H9 (cell line): ENCODE measurements at regions not wholly inside any gene's neighbourhood (a gene's known extent, or its start where the extent isn't known, plus 50 kb on each side); places are given as distances from the start of the nearest gene placed in this dataset.

Experiments
- DNase-seq: peaks from one replicate; pipeline ENCODE4 v3.0.0-alpha.2; 2017
- H2AFZ ChIP-seq: one replicate; pipeline ENCODE4 v1.6.1; 2013; ENCODE audit warnings: mild to moderate bottlenecking, low read length, control low read depth, moderate library complexity
- H2AK5ac ChIP-seq: 2 replicates; pipeline ENCODE4 v1.6.1; 2013; ENCODE audit warnings: low read length, control low read depth, mixed read lengths; ENCODE audit not compliant: insufficient read length
- H2BK120ac ChIP-seq: one replicate; pipeline ENCODE4 v1.6.1; 2013; ENCODE audit warnings: low read depth, mild to moderate bottlenecking, low read length, control low read depth, inconsistent platforms; ENCODE audit not compliant: poor library complexity, severe bottlenecking
- H2BK12ac ChIP-seq: 2 replicates; pipeline ENCODE4 v1.6.1; 2013; ENCODE audit warnings: low read length, control low read depth, mixed read lengths, low read depth; ENCODE audit not compliant: insufficient read length
- H2BK15ac ChIP-seq: 2 replicates; pipeline ENCODE4 v1.6.1; 2013; ENCODE audit warnings: low read depth, low read length, control low read depth
- H2BK20ac ChIP-seq: one replicate; pipeline ENCODE4 v1.6.1; 2013; ENCODE audit warnings: low read depth, mild to moderate bottlenecking, low read length, control low read depth, inconsistent platforms; ENCODE audit not compliant: poor library complexity, severe bottlenecking
- H2BK5ac ChIP-seq: 2 replicates; pipeline ENCODE4 v1.6.1; 2013; ENCODE audit warnings: low read length, control low read depth, mixed read lengths; ENCODE audit not compliant: insufficient read length
- H3K14ac ChIP-seq: 2 replicates; pipeline ENCODE4 v1.6.1; 2013; ENCODE audit warnings: low read length, control low read depth; ENCODE audit not compliant: insufficient read depth
- H3K18ac ChIP-seq: 2 replicates; pipeline ENCODE4 v1.6.1; 2013; ENCODE audit warnings: low read depth, mild to moderate bottlenecking, mixed read lengths, low read length, control low read depth; ENCODE audit not compliant: insufficient read length
- H3K23ac ChIP-seq: 2 replicates; pipeline ENCODE4 v1.6.1; 2013; ENCODE audit warnings: low read length, control low read depth, mixed read lengths, low read depth; ENCODE audit not compliant: insufficient read length
- H3K23me2 ChIP-seq: 2 replicates; pipeline ENCODE4 v1.6.1; 2013; ENCODE audit warnings: low read depth, mild to moderate bottlenecking, mixed read lengths, low read length, control low read depth; ENCODE audit not compliant: insufficient read length, poor library complexity, severe bottlenecking
- H3K27ac ChIP-seq: 2 replicates; pipeline ENCODE4 v1.5.1; 2013; ENCODE audit warnings: low read length, control low read depth, mixed read lengths, low read depth; ENCODE audit not compliant: insufficient read length
- H3K27me3 ChIP-seq: 2 replicates; pipeline ENCODE4 v1.6.1; 2013; ENCODE audit warnings: low read length, control low read depth, inconsistent platforms; ENCODE audit not compliant: insufficient read depth
- H3K4ac ChIP-seq: 2 replicates; pipeline ENCODE4 v1.6.1; 2013; ENCODE audit warnings: low read depth, mild to moderate bottlenecking, control low read depth, inconsistent platforms, low read length, moderate library complexity
- H3K4me1 ChIP-seq: 2 replicates; pipeline ENCODE4 v1.6.1; 2013; ENCODE audit warnings: low read length, control low read depth, inconsistent platforms; ENCODE audit not compliant: insufficient read depth
- H3K4me2 ChIP-seq: 2 replicates; pipeline ENCODE4 v1.6.1; 2013; ENCODE audit warnings: low read length, control low read depth, mixed read lengths; ENCODE audit not compliant: insufficient read length, insufficient read depth
- H3K56ac ChIP-seq: 2 replicates; pipeline ENCODE4 v1.6.1; 2013; ENCODE audit warnings: low read depth, mild to moderate bottlenecking, mixed read lengths, low read length, control low read depth; ENCODE audit not compliant: insufficient read length
- H3K79me1 ChIP-seq: 2 replicates; pipeline ENCODE4 v1.6.1; 2013; ENCODE audit warnings: low read depth, mild to moderate bottlenecking, moderate library complexity, low read length, control low read depth, inconsistent platforms; ENCODE audit not compliant: insufficient read depth, poor library complexity, severe bottlenecking
- H3K79me2 ChIP-seq: 2 replicates; pipeline ENCODE4 v1.6.1; 2013; ENCODE audit warnings: low read length, control low read depth, inconsistent platforms; ENCODE audit not compliant: insufficient read depth
- H3K9ac ChIP-seq: 2 replicates; pipeline ENCODE4 v1.6.1; 2013; ENCODE audit warnings: low read length, control low read depth, mixed read lengths; ENCODE audit not compliant: insufficient read length; ENCODE audit errors: extremely low read depth
- H3K9me3 ChIP-seq: one replicate; pipeline ENCODE4 v1.6.1; 2013; ENCODE audit warnings: low read depth, low read length, inconsistent platforms; ENCODE audit not compliant: control insufficient read depth
- H3T11ph ChIP-seq: one replicate; pipeline ENCODE4 v1.6.1; 2013; ENCODE audit warnings: mild to moderate bottlenecking, low read length, control low read depth, inconsistent platforms
- H4K20me1 ChIP-seq: one replicate; pipeline ENCODE4 v1.6.1; 2013; ENCODE audit not compliant: control insufficient read depth, insufficient read length, insufficient read depth
- H4K5ac ChIP-seq: 2 replicates; pipeline ENCODE4 v1.6.1; 2013; ENCODE audit warnings: low read depth, mild to moderate bottlenecking, mixed read lengths, low read length, control low read depth; ENCODE audit not compliant: insufficient read length
- H4K8ac ChIP-seq: replicated peaks from 2 replicates; pipeline ENCODE4 v1.6.1; 2013; ENCODE audit warnings: low read length, control low read depth, mixed read lengths, low read depth; ENCODE audit not compliant: insufficient read length
- H4K91ac ChIP-seq: 2 replicates; pipeline ENCODE4 v1.6.1; 2013; ENCODE audit warnings: low read depth, mild to moderate bottlenecking, moderate library complexity, mixed read lengths, low read length, control low read depth; ENCODE audit not compliant: insufficient read length
- H3K27ac Mint-ChIP-seq, 3 experiments: 2 replicates in 2 of 3; 3 replicates in 1 of 3; pipeline ENCODE4 v1.8.0; 2020 to 2021; ENCODE audit warnings: mixed read lengths in 3 of 3, mild to moderate bottlenecking in 1 of 3, moderate library complexity in 1 of 3
- H3K27me3 Mint-ChIP-seq: 2 replicates; pipeline ENCODE4 v1.8.0; 2021; ENCODE audit warnings: low read depth, mild to moderate bottlenecking, moderate library complexity, mixed read lengths
- H3K36me3 Mint-ChIP-seq, 3 experiments: 2 replicates in 2 of 3; 3 replicates in 1 of 3; pipeline ENCODE4 v1.8.0; 2020 to 2021; ENCODE audit warnings: low read depth in 3 of 3, mixed read lengths in 3 of 3; ENCODE audit not compliant: insufficient read depth in 1 of 3
- H3K4me1 Mint-ChIP-seq, 2 experiments: 2 replicates each; pipeline ENCODE4 v1.8.0; 2020; ENCODE audit warnings: mixed read lengths in 2 of 2
- H3K4me3 Mint-ChIP-seq, 2 experiments: 2 replicates in 1 of 2; 3 replicates in 1 of 2; pipeline ENCODE4 v1.8.0; 2020 to 2021; ENCODE audit warnings: mild to moderate bottlenecking in 2 of 2, mixed read lengths in 2 of 2, moderate library complexity in 1 of 2
- H3K9me3 Mint-ChIP-seq, 2 experiments: 2 replicates in 1 of 2; 3 replicates in 1 of 2; pipeline ENCODE4 v1.8.0; 2020; ENCODE audit warnings: mild to moderate bottlenecking in 2 of 2, mixed read lengths in 2 of 2, moderate library complexity in 1 of 2
- CTCF ChIP-seq: fragments of 200-600 bp; sonication (generic); conservative IDR thresholded peaks from 3 replicates; pipeline ENCODE4 v1.8.0; 2021; ENCODE audit warnings: antibody characterized with exemption, mild to moderate bottlenecking
- WGBS: extraction: QIAGEN DNeasy Blood & Tissue Kit; methylation state at CpG from one replicate; pipeline ENCODE4 v1.1.7; 2013; ENCODE audit warnings: missing lambda C conversion rate, low lambda C conversion rate, mixed read lengths; ENCODE audit not compliant: insufficient read length; ENCODE audit errors: extremely low coverage; 5-methylcytosine and 5-hydroxymethylcytosine counted together

GRCh38 chr4:13168326-13168725 lies 315.8 kb downstream of the RAB28 start:
- H3K9me3 ChIP-seq = no peaks in the 10 kb centered on the region
- WGBS = no CpG with 5 or more reads among the region's 2 CpGs

More at GRCh38 chr4:13168326-13168725, 315.8 kb downstream of the RAB28 start:
- H3K9ac ChIP-seq = no peak overlapping the region
- H2AFZ ChIP-seq = no peak overlapping the region
- H2BK20ac ChIP-seq = no peak overlapping the region
- H3K27ac ChIP-seq = no peak overlapping the region
- H3K18ac ChIP-seq = no peak overlapping the region
- H4K5ac ChIP-seq = no peak overlapping the region
- Mint-ChIP-seq H3K36me3 (no peaks in the 10 kb centered on the region), H3K27ac (no peak overlapping the region), H3K9me3 (no peaks in the 10 kb centered on the region), H3K4me3 (no peak overlapping the region), H3K27me3 (peaks cover 1% of the 10 kb centered on the region; the same call in 1 of the 2 replicates), H3K4me1 (peaks cover 0 to 6% of the 10 kb centered on the region in 2 experiments; a peak in 2 of 4 replicates)
- no peak overlapping the region for H2BK15ac ChIP-seq
- H4K91ac ChIP-seq = no peak overlapping the region
- no peaks in the 10 kb centered on the region for H3K23me2 ChIP-seq
- H2BK120ac ChIP-seq = no peak overlapping the region
- H2AK5ac ChIP-seq = no peak overlapping the region
- H3K79me1 ChIP-seq = no peaks in the 10 kb centered on the region
- no peak overlapping the region for H3K14ac ChIP-seq
- no peak overlapping the region for H3K4ac ChIP-seq
- no peak overlapping the region for H3K4me2 ChIP-seq
- no peak for TF ChIP-seq CTCF
- no peaks in the 10 kb centered on the region for H3K79me2 ChIP-seq
- no peaks in the 10 kb centered on the region for H4K20me1 ChIP-seq
- H2BK5ac ChIP-seq = no peak overlapping the region
- H2BK12ac ChIP-seq = no peak overlapping the region
- H4K8ac ChIP-seq = no peak overlapping the region
- no peak overlapping the region for H3K23ac ChIP-seq
- H3K56ac ChIP-seq = no peak overlapping the region
- H3K4me1 ChIP-seq = no peaks in the 10 kb centered on the region
- no peaks in the 10 kb centered on the region for H3K27me3 ChIP-seq
- no peak for DNase-seq
- no peak overlapping the region for H3T11ph ChIP-seq
